GM18499 (cell line): ENCODE measurements at regions not wholly inside any gene's neighbourhood (a gene's known extent, or its start where the extent isn't known, plus 50 kb on each side); places are given as distances from the start of the nearest gene placed in this dataset.

Experiments used
- ATAC-seq: cut with Tn5 transposase; IDR thresholded peaks from one replicate; pipeline ENCODE4 v1.9.1; 2021; ENCODE audit warnings: moderate number of reproducible peaks; ENCODE audit not compliant: insufficient read depth, unreplicated experiment

- no peak for ATAC-seq
Measured at GRCh38 chr7:46713868-46714596, 793.0 kb upstream of the IGFBP3 start.

GRCh38 chr7:46710927-46711326, 789.9 kb upstream of the IGFBP3 start:
- no peak for ATAC-seq

- no peak for ATAC-seq
Measured at GRCh38 chr7:46707973-46708372, 786.9 kb upstream of the IGFBP3 start.

GRCh38 chr7:46705386-46706255, 784.5 kb upstream of the IGFBP3 start:
- ATAC-seq, result no peak

GRCh38 chr7:46696741-46697140, 775.7 kb upstream of the IGFBP3 start:
- no peak for ATAC-seq

- no peak for ATAC-seq
Measured at GRCh38 chr7:46695051-46695708, 774.1 kb upstream of the IGFBP3 start.

- ATAC-seq, result no peak
Measured at GRCh38 chr7:46694058-46694457, 773.0 kb upstream of the IGFBP3 start.

- ATAC-seq, result no peak
Measured at GRCh38 chr7:46687203-46687602, 766.1 kb upstream of the IGFBP3 start.

GRCh38 chr7:46685051-46685450, 764.0 kb upstream of the IGFBP3 start:
- no peak for ATAC-seq

GRCh38 chr7:46682836-46683624, 762.0 kb upstream of the IGFBP3 start:
- ATAC-seq, result no peak

- no peak for ATAC-seq
Measured at GRCh38 chr7:46681865-46682503, 760.9 kb upstream of the IGFBP3 start.

- no peak for ATAC-seq
Measured at GRCh38 chr7:46680147-46680546, 759.1 kb upstream of the IGFBP3 start.

- no peak for ATAC-seq
Measured at GRCh38 chr7:46679671-46680070, 758.6 kb upstream of the IGFBP3 start.

GRCh38 chr7:46678421-46678820, 757.3 kb upstream of the IGFBP3 start:
- ATAC-seq, result no peak

- no peak for ATAC-seq
Measured at GRCh38 chr7:46675456-46675855, 754.4 kb upstream of the IGFBP3 start.

GRCh38 chr7:46672861-46673260, 751.8 kb upstream of the IGFBP3 start:
- no peak for ATAC-seq

- no peak for ATAC-seq
Measured at GRCh38 chr7:46671108-46671769, 750.2 kb upstream of the IGFBP3 start.

- no peak for ATAC-seq
Measured at GRCh38 chr7:46669028-46669427, 748.0 kb upstream of the IGFBP3 start.

- no peak for ATAC-seq
Measured at GRCh38 chr7:46664453-46664852, 743.4 kb upstream of the IGFBP3 start.
